Calu3 (cell line): ENCODE measurements at regions not wholly inside any gene's neighbourhood (a gene's known extent, or its start where the extent isn't known, plus 50 kb on each side); places are given as distances from the start of the nearest gene placed in this dataset.
"Not testable (repeated sequence)": the region's sequence is repeated elsewhere in the genome, so short reads cannot be mapped to it uniquely, and the experiment has no call there.

Source experiments
- BruUV-seq: library from RNA; stranded (reverse); fragments of 400-500 nt; replicated peaks from 2 replicates; lab custom pipeline; 2021; lab: Mats Ljungman, UMichigan
- CTCF ChIA-PET: fragments of 300-600 bp; sonication (Branson Sonifier 250); formaldehyde crosslinking; loops from one replicate; lab custom pipeline; 2022; ENCODE audit warnings: antibody characterized with exemption; lab: Charles Lee
- DNase-seq: peaks from one replicate; pipeline ENCODE4 v3.0.0; 2022
- H3K27ac Mint-ChIP-seq: one replicate; pipeline ENCODE4 v1.8.0; 2022; ENCODE audit warnings: mixed read lengths; ENCODE audit not compliant: unreplicated experiment
- H3K27me3 Mint-ChIP-seq: one replicate; pipeline ENCODE4 v1.8.0; 2022; ENCODE audit warnings: mixed read lengths; ENCODE audit not compliant: unreplicated experiment
- H3K36me3 Mint-ChIP-seq: one replicate; pipeline ENCODE4 v1.8.0; 2022; ENCODE audit warnings: mild to moderate bottlenecking, moderate library complexity, mixed read lengths; ENCODE audit not compliant: insufficient read depth, unreplicated experiment
- H3K4me1 Mint-ChIP-seq: one replicate; pipeline ENCODE4 v1.8.0; 2022; ENCODE audit warnings: mild to moderate bottlenecking, low read depth, mixed read lengths; ENCODE audit not compliant: unreplicated experiment
- H3K4me3 Mint-ChIP-seq: one replicate; pipeline ENCODE4 v1.8.0; 2022; ENCODE audit warnings: mild to moderate bottlenecking, low read depth, moderate library complexity, mixed read lengths; ENCODE audit not compliant: unreplicated experiment
- H3K9me3 Mint-ChIP-seq: one replicate; pipeline ENCODE4 v1.8.0; 2022; ENCODE audit warnings: low read depth, mixed read lengths; ENCODE audit not compliant: unreplicated experiment
- CTCF ChIP-seq: fragments of 200-600 bp; IDR thresholded peaks from one replicate; pipeline ENCODE4 v1.8.0; 2022; ENCODE audit warnings: antibody characterized with exemption; ENCODE audit not compliant: unreplicated experiment
- intact Hi-C: fragments of 100-400 bp; cut with micrococcal nuclease; formaldehyde crosslinking; loops from one replicate; pipeline ENCODE4 v1.10.0; 2022; ENCODE audit not compliant: unreplicated experiment

DNA sequence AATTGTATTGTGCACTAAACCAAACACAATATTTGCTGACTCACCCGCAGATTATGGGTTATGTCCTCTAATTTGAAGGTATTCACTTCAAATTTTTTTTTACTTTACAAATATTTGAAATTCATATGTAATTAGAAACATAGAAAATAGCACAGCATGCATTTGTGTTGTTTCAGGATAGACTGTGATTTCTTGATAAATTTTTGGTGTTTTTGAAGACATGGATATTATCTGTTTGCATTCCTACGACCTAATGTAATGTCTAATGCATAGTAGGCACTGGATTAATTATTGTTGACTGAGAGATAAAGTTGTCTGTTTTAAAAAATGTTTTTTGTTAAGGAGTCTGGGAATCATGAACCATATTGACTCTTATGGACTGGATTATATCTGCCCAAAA is 850.2 kb downstream of the BRINP3 start:
- no peak for TF ChIP-seq CTCF
- H3K27me3 Mint-ChIP-seq, result no peaks in the 10 kb centered on the region
- H3K27ac Mint-ChIP-seq, result no peak overlapping the region
- H3K4me1 Mint-ChIP-seq, result peaks cover 16% of the 10 kb centered on the region
- DNase-seq, result no peak
- intact Hi-C loops, result no loop called here
- no peaks in the 10 kb centered on the region for H3K36me3 Mint-ChIP-seq
- H3K4me3 Mint-ChIP-seq, result no peak overlapping the region
- no TSS peak for BruUV-seq
- CTCF ChIA-PET, result no interaction called here
- no peaks in the 10 kb centered on the region for H3K9me3 Mint-ChIP-seq

DNA sequence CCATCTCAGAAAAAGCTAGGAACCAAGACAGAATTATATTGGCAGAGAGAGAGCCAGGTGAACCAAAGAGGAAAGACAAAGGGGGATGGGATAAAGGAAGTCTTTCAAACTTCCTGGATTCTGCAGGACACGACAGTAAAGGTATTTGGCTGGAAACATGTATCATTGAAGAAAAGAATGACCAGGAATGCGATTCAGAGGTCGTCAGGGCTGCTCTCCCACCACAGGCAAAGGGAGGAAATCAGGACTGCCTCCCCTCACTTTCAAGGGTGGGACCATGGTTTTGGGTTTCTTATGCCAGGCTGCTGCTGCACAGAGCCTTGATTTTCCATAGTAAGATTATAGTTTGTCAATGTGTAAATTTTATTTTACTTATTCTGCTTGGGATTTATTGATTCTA is 848.8 kb downstream of the BRINP3 start:
- CTCF ChIA-PET, result no interaction called here
- no peak for DNase-seq
- no TSS peak for BruUV-seq
- Mint-ChIP-seq H3K36me3 (no peaks in the 10 kb centered on the region), H3K27me3 (no peaks in the 10 kb centered on the region), H3K4me3 (no peak overlapping the region), H3K4me1 (peaks cover 9% of the 10 kb centered on the region), H3K27ac (no peak overlapping the region), H3K9me3 (no peaks in the 10 kb centered on the region)
- no peak for TF ChIP-seq CTCF
- intact Hi-C loops, result no loop called here

DNA sequence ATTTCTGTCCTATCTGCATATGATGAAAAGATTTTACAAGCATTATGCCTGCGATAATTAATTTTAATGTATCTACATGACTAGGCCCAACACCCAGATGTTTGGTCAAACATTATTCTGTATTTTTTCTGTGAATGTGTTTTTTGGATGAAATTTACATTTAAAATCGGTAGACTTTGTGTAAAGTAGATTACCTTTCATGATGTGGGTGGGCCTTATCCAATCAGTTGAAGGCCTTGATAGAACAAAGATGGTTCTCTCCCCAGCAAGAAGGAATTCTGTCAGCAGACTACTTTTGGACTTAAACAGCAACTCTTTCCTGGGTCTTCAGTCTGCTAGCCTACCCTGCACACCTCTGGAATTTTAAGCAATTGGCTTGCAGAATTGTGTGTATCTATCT is 844.0 kb downstream of the BRINP3 start:
- H3K36me3 Mint-ChIP-seq, result no peaks in the 10 kb centered on the region
- BruUV-seq, result no TSS peak
- intact Hi-C loops, result no loop called here
- H3K9me3 Mint-ChIP-seq, result no peaks in the 10 kb centered on the region
- DNase-seq, result no peak
- H3K4me1 Mint-ChIP-seq, result peaks cover 15% of the 10 kb centered on the region
- TF ChIP-seq CTCF, result no peak
- no peak overlapping the region for H3K4me3 Mint-ChIP-seq
- H3K27ac Mint-ChIP-seq, result no peak overlapping the region
- H3K27me3 Mint-ChIP-seq, result no peaks in the 10 kb centered on the region
- CTCF ChIA-PET, result no interaction called here

DNA sequence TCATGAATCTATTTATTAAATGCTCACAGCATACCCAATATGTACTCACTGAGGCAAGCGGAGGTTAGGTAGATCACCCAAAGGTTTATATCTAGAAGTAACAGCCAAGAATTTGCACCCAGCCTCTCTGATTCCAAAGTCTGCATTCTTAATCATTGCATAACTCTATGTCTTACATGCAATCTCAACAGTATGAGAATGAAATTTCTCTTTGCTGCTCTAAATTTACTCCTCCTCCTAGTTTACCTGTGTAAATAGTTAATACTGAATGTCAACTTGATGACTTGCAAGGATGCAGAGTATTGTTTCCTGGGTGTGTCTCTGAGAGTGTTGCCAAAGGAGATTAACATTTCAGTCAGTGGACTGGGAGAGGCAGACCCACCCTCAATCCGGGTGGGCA is 840.6 kb downstream of the BRINP3 start:
- TF ChIP-seq CTCF, result no peak
- BruUV-seq, result no TSS peak
- CTCF ChIA-PET, result interaction anchor here (0.6 kb wide), 1 partner anchor 270 kb away, joined by 3 read pairs; no protein-coding TSS in a partner anchor
- H3K9me3 Mint-ChIP-seq, result no peaks in the 10 kb centered on the region
- H3K4me1 Mint-ChIP-seq, result peaks cover 15% of the 10 kb centered on the region
- no peak overlapping the region for H3K27ac Mint-ChIP-seq
- H3K36me3 Mint-ChIP-seq, result no peaks in the 10 kb centered on the region
- DNase-seq, result peak; percentile 14
- intact Hi-C loops, result no loop called here
- H3K27me3 Mint-ChIP-seq, result no peaks in the 10 kb centered on the region
- no peak overlapping the region for H3K4me3 Mint-ChIP-seq

DNA sequence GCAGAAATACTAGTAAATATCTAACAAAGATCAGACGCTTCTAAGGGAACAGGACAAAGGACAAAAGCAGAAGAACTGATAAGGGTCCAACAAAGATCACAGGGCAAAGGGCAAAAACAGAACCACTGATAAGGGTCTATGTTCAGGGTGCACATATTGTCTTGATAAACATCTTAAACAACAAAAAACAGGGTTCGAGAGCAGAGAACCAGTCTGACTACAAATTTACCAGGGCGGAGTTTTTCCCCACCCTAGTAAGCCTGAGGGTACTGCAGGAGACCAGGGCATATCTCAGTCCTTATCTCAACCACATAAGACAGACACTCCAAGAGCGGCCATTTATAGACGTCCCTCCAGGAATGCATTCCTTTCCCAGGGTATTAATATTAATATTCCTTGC is 833.5 kb downstream of the BRINP3 start:
- H3K36me3 Mint-ChIP-seq, H3K4me3 Mint-ChIP-seq, H3K4me1 Mint-ChIP-seq, CTCF ChIA-PET, BruUV-seq, H3K9me3 Mint-ChIP-seq, intact Hi-C loops, H3K27me3 Mint-ChIP-seq, DNase-seq, H3K27ac Mint-ChIP-seq: not testable (repeated sequence)
